HepG2 (cell line): ENCODE measurements at regions not wholly inside any gene's neighbourhood (a gene's known extent, or its start where the extent isn't known, plus 50 kb on each side); places are given as distances from the start of the nearest gene placed in this dataset.

Experiments
- ATAC-seq: fragments of 200-7000 bp; cut with Tn5 transposase; 3 replicates; pipeline ENCODE4 v1.9.1; 2020; ENCODE audit warnings: mild to moderate bottlenecking, moderate library complexity
- BruUV-seq: library from RNA; stranded (reverse); fragments of 400-500 nt; replicated peaks from 2 replicates; lab custom pipeline; 2021; lab: Mats Ljungman, UMichigan
- CTCF ChIA-PET: fragments of 300-600 bp; formaldehyde crosslinking; extraction: SDS; loops from one replicate; lab custom pipeline; 2021; ENCODE audit warnings: low total read pairs, inconsistent platforms, low intra/inter-chr PET ratio; lab: Yijun Ruan, JAX
- POLR2A ChIA-PET: fragments of 350-600 bp; sonication (Branson Sonifier 250); formaldehyde crosslinking; loops from one replicate; lab custom pipeline; 2020; ENCODE audit warnings: antibody characterized with exemption, inconsistent platforms; lab: Yijun Ruan, JAX
- DNase-seq: peaks from one replicate; pipeline ENCODE4 v3.0.0-alpha.2; 2015; ENCODE audit warnings: low spot score
- FAIRE-seq: peaks from 3 replicates; lab custom pipeline; 2011; peaks lifted over from hg19 to GRCh38; lab: Jason Lieb, UNC
- H2AFZ ChIP-seq: one replicate; pipeline ENCODE4 v1.6.1; 2011; ENCODE audit warnings: low read length, inconsistent platforms
- H3K27ac ChIP-seq: fragments of 300-600 bp; 3 replicates; pipeline ENCODE4 v1.8.0; 2011; ENCODE audit warnings: mixed run types, mild to moderate bottlenecking, mixed read lengths, low read length, inconsistent platforms; ENCODE audit not compliant: insufficient read depth; ENCODE audit errors: extremely low read length
- H3K27me3 ChIP-seq, 2 experiments: fragments of 200-600 bp in 1 of 2; 2 replicates in 1 of 2; 3 replicates in 1 of 2; pipeline versions ENCODE4 v1.6.0 to v1.8.0; 2011; ENCODE audit warnings: low read length in 2 of 2, mild to moderate bottlenecking in 2 of 2, moderate library complexity in 2 of 2, inconsistent platforms in 1 of 2; ENCODE audit not compliant: insufficient read depth in 2 of 2, control insufficient read depth in 1 of 2
- H3K36me3 ChIP-seq, 2 experiments: fragments of 200-600 bp in 1 of 2; replicated peaks in 1 of 2; 2 replicates in 1 of 2; 3 replicates in 1 of 2; pipeline versions ENCODE4 v1.5.1 to v1.8.0; 2011; ENCODE audit warnings: low read length in 2 of 2, inconsistent platforms in 1 of 2; ENCODE audit not compliant: insufficient read depth in 2 of 2, control insufficient read depth in 1 of 2
- H3K4me1 ChIP-seq: 2 replicates; pipeline ENCODE4 v1.5.1; 2012; ENCODE audit warnings: low read length, inconsistent platforms; ENCODE audit not compliant: insufficient read depth
- H3K4me2 ChIP-seq: 2 replicates; pipeline ENCODE4 v1.6.0; 2011; ENCODE audit warnings: low read depth, low read length, inconsistent platforms
- H3K4me3 ChIP-seq, 3 experiments: fragments of 200-600 bp in 1 of 3; sonication (generic), shearing (Covaris generic) in 1 of 3; replicated peaks in 1 of 3; 2 replicates each; pipeline ENCODE4 v1.5.1; 2011 to 2016; ENCODE audit warnings: low read length in 3 of 3, inconsistent platforms in 2 of 3, low read depth in 2 of 3, mild to moderate bottlenecking in 2 of 3, control low read depth in 1 of 3, mixed read lengths in 1 of 3; ENCODE audit not compliant: insufficient read depth in 1 of 3
- H3K79me2 ChIP-seq: one replicate; pipeline ENCODE4 v1.6.1; 2011; ENCODE audit warnings: low read length, inconsistent platforms; ENCODE audit not compliant: insufficient read depth
- H3K9ac ChIP-seq: 2 replicates; pipeline ENCODE4 v1.6.0; 2011; ENCODE audit warnings: mild to moderate bottlenecking, low read depth, low read length, inconsistent platforms; ENCODE audit not compliant: insufficient read depth
- H3K9me3 ChIP-seq: 2 replicates; pipeline ENCODE4 v1.5.1; 2012; ENCODE audit warnings: mild to moderate bottlenecking, low read length
- H4K20me1 ChIP-seq: 2 replicates; pipeline ENCODE4 v1.6.0; 2011; ENCODE audit warnings: inconsistent platforms, mild to moderate bottlenecking, low read length, moderate library complexity; ENCODE audit not compliant: insufficient read depth
- DMTF1 ChIP-seq: sonication (generic); formaldehyde crosslinking; IDR thresholded peaks from 2 replicates; pipeline ENCODE4 v1.4.0; 2020; ENCODE audit warnings: mild to moderate bottlenecking, missing genetic modification reagents
- KDM3A ChIP-seq: IDR thresholded peaks from 2 replicates; pipeline ENCODE4 v1.6.1; 2018; ENCODE audit warnings: low read depth, missing compliant biosample characterization
- MAFF ChIP-seq: IDR thresholded peaks from 2 replicates; pipeline ENCODE4 v1.6.1; 2011; ENCODE audit warnings: low read depth, low read length, improper control_type of control experiment
- NCOR1 ChIP-seq: fragments of 200-600 bp; sonication (generic); IDR thresholded peaks from 2 replicates; pipeline ENCODE4 v1.7.0; 2017; ENCODE audit warnings: antibody characterized with exemption, low read length, borderline replicate concordance
- SALL1 ChIP-seq: sonication (generic); formaldehyde crosslinking; IDR thresholded peaks from 2 replicates; pipeline ENCODE4 v1.8.0; 2022; ENCODE audit warnings: mild to moderate bottlenecking, missing genetic modification reagents
- THRA ChIP-seq: sonication (generic); formaldehyde crosslinking; IDR thresholded peaks from 2 replicates; pipeline ENCODE4 v1.4.0; 2020; ENCODE audit warnings: missing genetic modification reagents, borderline replicate concordance
- ZBTB20 ChIP-seq: sonication (generic); formaldehyde crosslinking; IDR thresholded peaks from 2 replicates; pipeline ENCODE4 v1.8.1; 2023; ENCODE audit warnings: missing genetic modification reagents, low read depth, mild to moderate bottlenecking, borderline replicate concordance
- ZBTB39 ChIP-seq: sonication (generic); formaldehyde crosslinking; IDR thresholded peaks from 2 replicates; pipeline ENCODE4 v1.5.0; 2020; ENCODE audit warnings: missing genetic modification reagents
- ZNF251 ChIP-seq: sonication (generic); formaldehyde crosslinking; IDR thresholded peaks from 2 replicates; pipeline ENCODE4 v1.9.0; 2021; ENCODE audit warnings: mild to moderate bottlenecking, missing genetic modification reagents
- ZNF33B ChIP-seq: sonication (generic); formaldehyde crosslinking; IDR thresholded peaks from 2 replicates; pipeline ENCODE4 v1.5.1; 2020; ENCODE audit warnings: mild to moderate bottlenecking, missing genetic modification reagents
- ZNF780A ChIP-seq: sonication (generic); formaldehyde crosslinking; IDR thresholded peaks from 2 replicates; pipeline ENCODE4 v1.8.0; 2022; ENCODE audit warnings: mild to moderate bottlenecking, missing genetic modification reagents, moderate library complexity
- WGBS: methylation state at CpG from one replicate; pipeline ENCODE4 v1.1.6; 2017; ENCODE audit warnings: low lambda C conversion rate; 5-methylcytosine and 5-hydroxymethylcytosine counted together
- in situ Hi-C: cut with HindIII; loops from 2 replicates; pipeline ENCODE4 v1.10.0; 2017; ENCODE audit warnings: low pct_unique_long_range_greater_than_20kb; ENCODE audit not compliant: extremely low pct_ligation_motif_present
- intact Hi-C: fragments of 100-400 bp; cut with micrococcal nuclease; formaldehyde crosslinking; loops from one replicate; pipeline ENCODE4 v1.10.0; 2022; ENCODE audit not compliant: unreplicated experiment

GRCh38 chrX:39654952-39655351 lies 442.8 kb downstream of the BCOR start:
- Histone ChIP-seq H4K20me1 (no peaks in the 10 kb centered on the region), H2AFZ (no peak overlapping the region), H3K36me3 (no peaks in the 10 kb centered on the region), H3K9ac (no peak overlapping the region), H3K27ac (no peak overlapping the region), H3K9me3 (no peaks in the 10 kb centered on the region), H3K4me1 (no peaks in the 10 kb centered on the region), H3K4me3 (no peak overlapping the region), H3K79me2 (no peaks in the 10 kb centered on the region), H3K27me3 (no peaks in the 10 kb centered on the region), H3K4me2 (no peak overlapping the region)
- ChIA-PET CTCF (no interaction called here), POLR2A (no interaction called here)
- TF ChIP-seq MAFF, result no peak
- TF ChIP-seq ZBTB20 (CRISPR knock-in tag), result no peak
- TF ChIP-seq NCOR1, result no peak
- TF ChIP-seq ZBTB39 (CRISPR knock-in tag), result no peak
- no peak for DNase-seq
- intact Hi-C loops, result no loop called here
- 67% methylated on average over 1 of the region's 3 CpGs for WGBS
- in situ Hi-C loops, result no loop called here
- BruUV-seq, result no TSS peak
- ATAC-seq, result no peak
- no peak for FAIRE-seq

GRCh38 chrX:39661116-39661907 lies 436.4 kb downstream of the BCOR start:
- Histone ChIP-seq H3K9me3 (no peaks in the 10 kb centered on the region), H3K4me2 (no peak overlapping the region), H3K4me3 (no peak overlapping the region), H4K20me1 (no peaks in the 10 kb centered on the region), H3K27ac (no peak overlapping the region), H3K9ac (no peak overlapping the region), H3K27me3 (no peaks in the 10 kb centered on the region), H3K79me2 (no peaks in the 10 kb centered on the region), H2AFZ (no peak overlapping the region), H3K4me1 (no peaks in the 10 kb centered on the region), H3K36me3 (no peaks in the 10 kb centered on the region)
- WGBS, result 4% methylated on average over 2 of the region's 6 CpGs
- intact Hi-C loops, result no loop called here
- ATAC-seq, result no peak
- ChIA-PET POLR2A (no interaction called here), CTCF (no interaction called here)
- TF ChIP-seq ZNF780A (CRISPR knock-in tag) (no peak), ZNF33B (CRISPR knock-in tag) (no peak), ZNF251 (no peak), DMTF1 (CRISPR knock-in tag) (no peak), KDM3A (CRISPR knock-in tag) (no peak), THRA (CRISPR knock-in tag) (no peak), SALL1 (no peak)
- in situ Hi-C loops, result no loop called here
- DNase-seq, result no peak
- no peak for FAIRE-seq
- no TSS peak for BruUV-seq
